ENCODE measurements at regions not wholly inside any gene's neighbourhood (a gene's known extent, or its start where the extent isn't known, plus 50 kb on each side); places are given as distances from the start of the nearest gene placed in this dataset.

DNA sequence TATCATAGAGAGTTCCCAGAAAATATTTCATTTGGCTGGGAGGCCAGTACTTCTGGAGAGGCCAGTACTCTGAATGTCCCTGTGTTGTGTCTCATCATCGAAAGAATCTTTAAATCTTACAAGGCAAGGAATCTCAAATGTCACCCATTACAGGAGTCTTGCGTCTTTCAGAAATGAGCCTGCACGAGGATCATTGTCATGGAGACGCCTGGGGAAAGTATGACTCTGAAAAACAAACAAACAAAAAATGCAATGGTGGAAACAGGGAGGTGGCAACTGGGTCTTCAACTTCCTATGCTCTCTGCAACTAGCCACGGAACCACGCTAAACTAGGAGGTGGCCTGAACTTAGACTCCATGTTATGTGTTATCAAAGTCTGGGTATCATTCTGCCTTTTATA, 804.6 kb downstream of the EPHA3 start:
- Histone ChIP-seq H3K27me3 (ENCODE audit: control insufficient read depth in 2 of 2, insufficient read depth in 2 of 2, low read length in 2 of 2) (no peaks in the 10 kb centered on the region), H3K36me3 (replicated peaks in 1 of 2; ENCODE audit: control insufficient read depth in 1 of 2, insufficient read depth in 2 of 2, low read length in 2 of 2) (no peaks in the 10 kb centered on the region), H3K9me3 (replicated peaks in 1 of 2; ENCODE audit: control insufficient read depth in 1 of 2, insufficient read depth in 1 of 2, low read length in 2 of 2) (peaks cover 0 to 7% of the 10 kb centered on the region in 2 donors), H3K27ac (ENCODE audit: low read depth in 1 of 2, low read length in 2 of 2) (no peak overlapping the region), H4K20me1 (ENCODE audit: insufficient read depth, low read length) (no peaks in the 10 kb centered on the region), H2AFZ (ENCODE audit: insufficient read depth, low read depth, low read length, poor library complexity, severe bottlenecking) (no peak overlapping the region), H3K4me1 (ENCODE audit: control insufficient read depth in 1 of 2, insufficient read depth in 2 of 2, low read length in 2 of 2) (no peaks in the 10 kb centered on the region), H3K4me3 (replicated peaks in 1 of 3; ENCODE audit: low read depth in 2 of 3, low read length in 3 of 3) (no peak overlapping the region), H3K79me2 (ENCODE audit: insufficient read depth, low read length) (no peaks in the 10 kb centered on the region), H3K4me2 (replicated peaks; ENCODE audit: extremely low read depth, low read length, poor library complexity, severe bottlenecking) (no peak overlapping the region), H3K9ac (ENCODE audit: insufficient read depth, low read length, poor library complexity, severe bottlenecking) (no peak overlapping the region)
- Mint-ChIP-seq H3K4me1 (no peaks in the 10 kb centered on the region), H3K9me3 (peaks cover 0 to 9% (median 4%) of the 10 kb centered on the region in 7 donors), H3K27ac (no peak overlapping the region), H3K4me3 (no peak overlapping the region), H3K36me3 (no peaks in the 10 kb centered on the region), H3K27me3 (ENCODE audit: low read depth in 3 of 3) (no peaks in the 10 kb centered on the region)
- intact Hi-C loops (cut with micrococcal nuclease): no loop called here
- TF ChIP-seq, protein P1, sequence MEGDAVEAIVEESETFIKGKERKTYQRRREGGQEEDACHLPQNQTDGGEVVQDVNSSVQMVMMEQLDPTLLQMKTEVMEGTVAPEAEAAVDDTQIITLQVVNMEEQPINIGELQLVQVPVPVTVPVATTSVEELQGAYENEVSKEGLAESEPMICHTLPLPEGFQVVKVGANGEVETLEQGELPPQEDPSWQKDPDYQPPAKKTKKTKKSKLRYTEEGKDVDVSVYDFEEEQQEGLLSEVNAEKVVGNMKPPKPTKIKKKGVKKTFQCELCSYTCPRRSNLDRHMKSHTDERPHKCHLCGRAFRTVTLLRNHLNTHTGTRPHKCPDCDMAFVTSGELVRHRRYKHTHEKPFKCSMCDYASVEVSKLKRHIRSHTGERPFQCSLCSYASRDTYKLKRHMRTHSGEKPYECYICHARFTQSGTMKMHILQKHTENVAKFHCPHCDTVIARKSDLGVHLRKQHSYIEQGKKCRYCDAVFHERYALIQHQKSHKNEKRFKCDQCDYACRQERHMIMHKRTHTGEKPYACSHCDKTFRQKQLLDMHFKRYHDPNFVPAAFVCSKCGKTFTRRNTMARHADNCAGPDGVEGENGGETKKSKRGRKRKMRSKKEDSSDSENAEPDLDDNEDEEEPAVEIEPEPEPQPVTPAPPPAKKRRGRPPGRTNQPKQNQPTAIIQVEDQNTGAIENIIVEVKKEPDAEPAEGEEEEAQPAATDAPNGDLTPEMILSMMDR (IDR thresholded peaks at IDR 0.05): no peak
- 97% methylated on average over 4 of the region's 6 CpGs for WGBS (ENCODE audit: insufficient coverage)
- DNase-seq: no peak

DNA sequence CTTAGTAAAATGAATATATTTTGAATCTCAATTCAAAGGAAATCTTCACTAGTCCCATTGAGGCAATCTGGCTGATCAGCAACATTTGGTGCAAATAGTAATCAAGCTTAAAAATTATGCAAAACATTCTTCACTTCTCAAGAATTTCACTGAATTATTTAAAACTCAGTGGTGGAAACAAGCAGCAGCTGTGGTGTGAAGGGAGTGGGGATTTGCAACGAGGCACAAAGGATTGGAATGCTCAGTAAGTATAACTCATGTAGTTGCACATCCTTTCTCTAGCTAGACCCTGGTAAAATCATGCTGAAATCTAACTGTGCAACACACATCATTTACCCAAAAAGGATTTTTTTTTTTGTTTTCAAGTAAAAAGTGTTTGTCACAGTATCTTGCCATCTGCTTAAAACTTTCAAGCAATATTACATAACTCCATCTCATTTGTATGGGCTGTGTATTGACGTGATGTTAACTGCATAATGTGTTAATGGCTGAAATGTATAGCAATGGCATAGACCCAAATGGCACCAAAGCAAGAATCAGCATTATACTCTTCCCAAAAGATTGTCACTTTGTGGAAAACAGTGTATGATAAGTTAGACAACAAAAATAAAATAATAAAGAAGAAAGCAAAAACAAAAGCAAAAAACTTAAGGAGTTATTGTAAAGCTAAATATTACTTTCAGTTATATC, 816.6 kb downstream of the EPHA3 start:
- Mint-ChIP-seq H3K4me3 (no peak overlapping the region), H3K9me3 (peaks cover 0 to 3% (median 2%) of the 10 kb centered on the region in 7 donors), H3K27ac (no peak overlapping the region), H3K36me3 (no peaks in the 10 kb centered on the region), H3K27me3 (ENCODE audit: low read depth in 3 of 3) (no peaks in the 10 kb centered on the region), H3K4me1 (no peaks in the 10 kb centered on the region)
- Histone ChIP-seq H3K79me2 (ENCODE audit: insufficient read depth, low read length) (no peaks in the 10 kb centered on the region), H3K36me3 (replicated peaks in 1 of 2; ENCODE audit: control insufficient read depth in 1 of 2, insufficient read depth in 2 of 2, low read length in 2 of 2) (no peaks in the 10 kb centered on the region), H3K4me1 (ENCODE audit: control insufficient read depth in 1 of 2, insufficient read depth in 2 of 2, low read length in 2 of 2) (no peaks in the 10 kb centered on the region), H3K4me2 (replicated peaks; ENCODE audit: extremely low read depth, low read length, poor library complexity, severe bottlenecking) (no peak overlapping the region), H3K4me3 (replicated peaks in 1 of 3; ENCODE audit: low read depth in 2 of 3, low read length in 3 of 3) (no peak overlapping the region), H2AFZ (ENCODE audit: insufficient read depth, low read depth, low read length, poor library complexity, severe bottlenecking) (no peak overlapping the region), H3K9me3 (replicated peaks in 1 of 2; ENCODE audit: control insufficient read depth in 1 of 2, insufficient read depth in 1 of 2, low read length in 2 of 2) (peaks cover 3 to 8% of the 10 kb centered on the region in 2 donors), H3K9ac (ENCODE audit: insufficient read depth, low read length, poor library complexity, severe bottlenecking) (no peak overlapping the region), H3K27ac (ENCODE audit: low read depth in 1 of 2, low read length in 2 of 2) (no peak overlapping the region), H3K27me3 (ENCODE audit: control insufficient read depth in 2 of 2, insufficient read depth in 2 of 2, low read length in 2 of 2) (no peaks in the 10 kb centered on the region), H4K20me1 (ENCODE audit: insufficient read depth, low read length) (no peaks in the 10 kb centered on the region)
- TF ChIP-seq, protein P1 (IDR thresholded peaks at IDR 0.05): no peak
- DNase-seq: no peak
- no CpG with 5 or more reads among the region's 2 CpGs for WGBS (ENCODE audit: insufficient coverage)
- intact Hi-C loops (cut with micrococcal nuclease): no loop called here
